ENCODE measurements at regions not wholly inside any gene's neighbourhood (a gene's known extent, or its start where the extent isn't known, plus 50 kb on each side); places are given as distances from the start of the nearest gene placed in this dataset.

GRCh38 chrX:146278381-146278780, 460.8 kb downstream of the SLITRK2 start:
- no peak overlapping the region for H3K27ac ChIP-seq
- no peak for TF ChIP-seq ZFX (IDR thresholded peaks at IDR 0.05)
- TF ChIP-seq CTCF (conservative IDR thresholded peaks at IDR 0.05), result peak; percentile 32

All from C4-2B (cell line).